ENCODE measurements at regions not wholly inside any gene's neighbourhood (a gene's known extent, or its start where the extent isn't known, plus 50 kb on each side); places are given as distances from the start of the nearest gene placed in this dataset.

DNA sequence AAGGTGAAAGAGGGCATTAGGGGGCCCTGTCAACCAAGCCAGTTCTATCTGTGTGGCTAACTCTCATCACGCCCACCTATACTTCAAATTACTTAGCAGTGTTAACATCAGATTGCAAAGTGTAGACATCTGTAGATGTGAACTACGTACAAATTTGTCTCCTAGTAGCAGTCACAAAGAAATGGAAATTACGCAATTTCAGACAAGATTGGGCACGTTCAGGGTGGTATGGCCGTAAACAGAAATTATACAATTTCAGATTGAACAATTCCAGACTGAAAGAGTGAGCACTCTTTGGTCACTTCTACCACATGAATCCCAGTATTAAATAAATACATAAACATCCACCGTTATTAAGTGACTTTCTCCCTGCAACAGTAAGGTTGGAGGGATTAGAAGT is 592.7 kb upstream of the PSMD7 start:
- Histone ChIP-seq H3K4me3 (no peak overlapping the region), H3K27me3 (no peaks in the 10 kb centered on the region), H3K9me3 (no peaks in the 10 kb centered on the region), H3K4me1 (no peaks in the 10 kb centered on the region), H3K27ac (no peak overlapping the region), H3K36me3 (no peaks in the 10 kb centered on the region)
- TF ChIP-seq CTCF (IDR thresholded peaks at IDR 0.05) = no peak
- DNase-seq = no peak
- no peak for ATAC-seq
- intact Hi-C loops (cut with DNase I) = no loop called here

- Histone ChIP-seq H3K27me3 (no peaks in the 10 kb centered on the region), H3K4me3 (no peak overlapping the region), H3K27ac (no peak overlapping the region), H3K36me3 (no peaks in the 10 kb centered on the region), H3K9me3 (no peaks in the 10 kb centered on the region), H3K4me1 (no peaks in the 10 kb centered on the region)
- no peak for DNase-seq
- no peak for ATAC-seq
- TF ChIP-seq CTCF (IDR thresholded peaks at IDR 0.05) = no peak
- intact Hi-C loops (cut with DNase I) = no loop called here
Observed at GRCh38 chr16:73697336-73697735, 599.3 kb upstream of the PSMD7 start.

DNA sequence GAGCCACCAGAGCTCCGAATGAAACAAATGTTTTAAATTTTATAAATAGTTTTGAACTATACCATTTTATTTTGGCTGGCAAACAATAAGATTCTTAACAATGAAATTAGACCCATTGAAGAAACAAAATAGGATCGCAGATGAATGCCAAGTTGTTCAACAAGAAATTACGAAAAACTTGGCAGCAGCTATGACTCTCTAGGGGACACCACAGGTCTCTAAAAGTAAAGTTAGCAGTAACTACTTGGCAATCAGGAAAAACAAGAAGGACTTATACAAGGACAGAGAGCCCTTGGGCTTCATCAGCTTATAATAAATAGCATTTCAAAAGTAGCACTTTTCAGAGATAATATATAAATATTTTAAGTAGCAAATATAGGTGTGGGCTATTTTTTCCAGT is 603.8 kb upstream of the PSMD7 start:
- Histone ChIP-seq H3K27ac (no peak overlapping the region), H3K9me3 (no peaks in the 10 kb centered on the region), H3K4me1 (no peaks in the 10 kb centered on the region), H3K4me3 (no peak overlapping the region), H3K36me3 (no peaks in the 10 kb centered on the region), H3K27me3 (no peaks in the 10 kb centered on the region)
- no peak for DNase-seq
- no peak for ATAC-seq
- intact Hi-C loops (cut with DNase I) = no loop called here
- TF ChIP-seq CTCF (IDR thresholded peaks at IDR 0.05) = no peak

DNA sequence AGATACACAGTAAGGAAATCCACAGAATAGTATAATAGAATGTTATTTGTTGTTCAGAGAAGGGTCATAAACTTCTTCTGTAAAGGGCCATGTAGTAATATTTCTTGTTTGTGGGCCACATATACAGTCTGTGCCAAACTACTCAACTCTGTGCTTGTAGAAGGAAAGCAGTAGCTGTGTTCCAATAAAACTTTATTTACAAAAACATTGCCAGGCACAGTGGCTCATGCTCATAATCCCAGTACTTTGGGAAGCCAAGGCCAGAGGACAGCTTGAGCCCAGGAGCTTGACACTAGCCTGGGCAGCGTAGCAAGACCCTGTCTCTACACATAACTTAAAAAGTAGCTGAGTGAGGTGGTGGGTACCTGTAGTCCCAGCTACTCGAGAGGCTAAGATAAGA is 612.8 kb upstream of the PSMD7 start:
- no peak for ATAC-seq
- H3K4me3 ChIP-seq = no peak overlapping the region
- TF ChIP-seq CTCF (IDR thresholded peaks at IDR 0.05) = no peak
- no peaks in the 10 kb centered on the region for H3K36me3 ChIP-seq
- no peaks in the 10 kb centered on the region for H3K27me3 ChIP-seq
- intact Hi-C loops (cut with DNase I) = no loop called here
- H3K4me1 ChIP-seq = no peaks in the 10 kb centered on the region
- H3K9me3 ChIP-seq = no peaks in the 10 kb centered on the region
- no peak overlapping the region for H3K27ac ChIP-seq
- DNase-seq = no peak

DNA sequence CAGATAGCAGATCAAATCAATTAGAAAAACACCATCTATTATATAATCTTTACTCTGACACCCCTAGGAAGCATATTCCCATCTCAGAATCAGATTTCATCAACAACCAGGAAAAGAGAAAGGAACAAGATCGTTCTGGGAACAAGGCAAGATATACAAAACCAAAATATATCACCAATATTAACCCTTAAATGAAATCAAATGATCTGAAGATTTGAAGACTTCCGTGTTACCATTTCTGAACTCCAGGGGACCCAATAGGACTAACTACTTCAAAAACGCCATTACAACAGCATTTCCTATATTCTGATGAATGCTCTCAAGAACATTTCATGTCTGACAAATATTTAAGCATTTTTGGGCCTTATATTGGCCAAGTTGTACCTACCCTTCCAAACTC is 624.2 kb upstream of the ZFHX3 start:
- Histone ChIP-seq H3K9me3 (no peaks in the 10 kb centered on the region), H3K4me1 (no peaks in the 10 kb centered on the region), H3K4me3 (no peak overlapping the region), H3K27ac (no peak overlapping the region), H3K36me3 (no peaks in the 10 kb centered on the region), H3K27me3 (no peaks in the 10 kb centered on the region)
- no peak for ATAC-seq
- intact Hi-C loops (cut with DNase I) = no loop called here
- TF ChIP-seq CTCF (IDR thresholded peaks at IDR 0.05) = no peak
- DNase-seq = no peak
